KOPT-K1 (cell line): ENCODE measurements at regions not wholly inside any gene's neighbourhood (a gene's known extent, or its start where the extent isn't known, plus 50 kb on each side); places are given as distances from the start of the nearest gene placed in this dataset.

Experiments
- H3K27ac ChIP-seq: fragments of 200-600 bp; sonication (generic); 2 replicates; pipeline ENCODE4 v1.5.1; 2016; ENCODE audit warnings: antibody characterized with exemption, mild to moderate bottlenecking, low read depth, low read length; ENCODE audit not compliant: poor library complexity, severe bottlenecking
- H3K36me3 ChIP-seq: fragments of 200-600 bp; sonication (generic); 2 replicates; pipeline ENCODE4 v1.5.1; 2017; ENCODE audit warnings: antibody characterized with exemption, mild to moderate bottlenecking, low read length, moderate library complexity; ENCODE audit not compliant: insufficient read depth
- H3K9me3 ChIP-seq: fragments of 200-600 bp; sonication (generic); 2 replicates; pipeline ENCODE4 v1.5.1; 2017; ENCODE audit warnings: antibody characterized with exemption, low read length, mild to moderate bottlenecking; ENCODE audit not compliant: insufficient read depth, poor library complexity, severe bottlenecking

DNA sequence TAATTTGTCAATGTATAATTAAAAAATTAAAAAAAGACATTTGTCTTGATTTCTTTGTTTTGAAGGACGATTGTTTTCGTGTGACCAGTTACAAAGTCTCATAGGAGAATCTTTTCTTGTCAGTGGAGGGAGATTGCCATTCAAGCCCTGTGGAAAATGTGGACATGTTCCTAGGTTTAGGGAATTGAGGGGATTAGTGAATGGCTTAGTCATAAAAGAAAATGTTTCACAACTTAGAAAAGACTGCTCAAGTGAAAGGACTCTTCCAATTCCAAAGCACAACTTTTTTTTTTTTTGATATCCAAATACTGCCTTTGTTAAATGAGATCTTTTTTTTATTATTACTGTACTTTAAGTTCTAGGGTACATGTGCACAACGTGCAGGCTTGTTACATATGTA, 140.7 kb upstream of the HABP2 start:
- Histone ChIP-seq H3K27ac (no peak overlapping the region), H3K36me3 (no peaks in the 10 kb centered on the region), H3K9me3 (no peaks in the 10 kb centered on the region)

- Histone ChIP-seq H3K9me3 (peaks cover 2% of the 10 kb centered on the region), H3K36me3 (no peaks in the 10 kb centered on the region), H3K27ac (no peak overlapping the region)
Observed at GRCh38 chr10:113414543-113414942, 138.3 kb upstream of the HABP2 start.

DNA sequence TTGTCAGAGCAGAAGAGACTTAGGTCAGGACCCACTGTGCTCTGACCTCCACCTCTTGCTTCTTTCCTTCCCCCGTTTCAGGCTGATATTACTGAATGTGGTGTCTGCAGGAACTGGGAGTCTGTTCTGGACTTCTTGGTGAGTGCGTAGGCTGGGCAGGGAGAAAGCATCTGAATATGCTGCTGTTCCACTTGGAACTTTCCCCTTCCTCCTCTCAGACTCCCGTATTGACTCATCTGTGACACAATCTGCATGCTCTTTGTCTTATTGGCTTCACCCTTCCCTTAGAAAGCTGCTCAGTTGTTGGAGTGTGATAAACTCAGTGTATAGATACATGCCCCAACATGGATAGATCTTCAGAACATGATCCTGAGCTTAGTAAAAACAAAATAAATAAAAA, 137.6 kb upstream of the HABP2 start:
- Histone ChIP-seq H3K27ac (no peak overlapping the region), H3K9me3 (peaks cover 9% of the 10 kb centered on the region), H3K36me3 (no peaks in the 10 kb centered on the region)

DNA sequence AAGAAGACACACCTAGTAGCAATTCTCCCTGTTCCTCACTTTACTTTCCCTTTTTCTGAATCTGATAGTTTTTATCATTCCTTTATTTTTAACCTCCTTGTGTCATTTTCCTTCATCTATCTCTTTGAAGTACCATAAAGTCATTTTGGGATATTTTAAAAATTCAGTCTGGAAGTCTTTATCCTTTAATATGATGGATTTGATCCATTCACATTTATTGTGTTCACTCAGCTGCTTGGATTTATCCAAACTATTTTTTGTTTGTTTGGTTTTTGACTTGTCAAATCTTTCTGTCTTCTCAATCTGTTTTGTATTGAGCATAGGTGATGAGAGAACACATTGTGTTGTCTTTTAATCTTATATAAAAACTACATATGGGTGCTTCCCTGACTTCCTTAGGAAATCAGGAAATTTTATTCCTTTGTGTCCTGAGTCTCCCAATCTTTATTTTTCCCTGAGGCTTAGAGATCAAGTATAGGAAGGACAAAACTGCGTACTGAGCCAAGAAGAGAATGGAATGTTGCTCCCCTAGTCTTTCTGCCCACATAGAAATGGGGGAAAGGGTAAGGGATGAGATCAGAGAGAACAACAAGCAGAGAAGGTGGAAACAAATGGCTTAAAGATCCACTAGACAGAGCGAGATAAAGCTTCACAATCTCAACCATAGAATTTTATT, 132.7 kb upstream of the HABP2 start:
- no peak overlapping the region for H3K27ac ChIP-seq

DNA sequence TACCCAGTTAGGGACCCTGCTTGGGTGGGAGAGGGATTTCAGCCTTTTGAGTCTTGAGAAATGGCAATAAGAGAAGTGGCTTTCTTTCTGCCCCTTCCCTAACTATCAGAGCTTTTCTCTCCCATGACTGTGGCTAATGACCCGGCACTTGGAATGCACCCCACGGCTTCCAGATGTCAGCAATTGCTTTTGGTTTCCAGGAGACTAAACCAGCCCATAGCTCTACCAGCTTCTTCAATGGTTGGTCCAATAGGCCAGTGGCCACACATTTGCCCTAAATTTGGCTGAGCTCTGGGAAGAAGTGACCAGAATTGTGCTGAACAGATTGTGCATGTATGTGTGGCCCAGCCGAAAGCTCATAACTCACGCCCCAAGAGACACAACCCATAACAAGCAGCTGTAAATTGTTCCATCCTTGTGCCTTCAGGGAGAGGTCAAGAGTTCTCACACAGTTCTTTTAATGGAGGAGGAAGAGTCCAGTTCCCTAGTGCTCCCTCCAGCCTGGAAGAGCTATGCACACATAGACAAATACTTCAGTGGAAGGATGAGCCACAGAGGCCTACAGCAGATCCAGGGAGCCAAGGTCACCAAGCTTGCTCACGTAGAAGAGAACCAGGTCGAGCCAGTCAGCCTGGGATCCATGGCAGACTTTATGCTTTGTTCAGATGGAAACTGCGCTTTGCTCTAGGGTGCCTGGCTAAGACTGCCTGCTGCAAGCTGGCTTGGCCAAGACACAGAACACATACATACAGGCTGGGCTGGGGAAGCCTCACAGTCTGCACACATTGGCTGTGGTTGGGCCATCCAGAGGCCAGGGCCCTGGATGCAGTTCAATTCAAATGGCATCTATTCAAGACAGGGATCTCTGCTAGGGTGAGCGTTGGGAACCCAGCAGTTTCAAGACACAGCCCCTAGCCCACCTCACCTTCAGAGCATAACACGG, 131.8 kb upstream of the HABP2 start:
- Histone ChIP-seq H3K36me3 (no peaks in the 10 kb centered on the region), H3K9me3 (peaks cover 21% of the 10 kb centered on the region), H3K27ac (no peak overlapping the region)

More for the DNA sequence above, 132.7 kb upstream of the HABP2 start:
- Histone ChIP-seq H3K9me3 (peaks cover 21% of the 10 kb centered on the region), H3K36me3 (no peaks in the 10 kb centered on the region)

- no peaks in the 10 kb centered on the region for H3K36me3 ChIP-seq
- H3K27ac ChIP-seq = no peak overlapping the region
- peaks cover 21% of the 10 kb centered on the region for H3K9me3 ChIP-seq
Observed at GRCh38 chr10:113422371-113422770, 130.5 kb upstream of the HABP2 start.

GRCh38 chr10:113423981-113424721, 128.7 kb upstream of the HABP2 start:
- H3K27ac ChIP-seq = no peak overlapping the region

DNA sequence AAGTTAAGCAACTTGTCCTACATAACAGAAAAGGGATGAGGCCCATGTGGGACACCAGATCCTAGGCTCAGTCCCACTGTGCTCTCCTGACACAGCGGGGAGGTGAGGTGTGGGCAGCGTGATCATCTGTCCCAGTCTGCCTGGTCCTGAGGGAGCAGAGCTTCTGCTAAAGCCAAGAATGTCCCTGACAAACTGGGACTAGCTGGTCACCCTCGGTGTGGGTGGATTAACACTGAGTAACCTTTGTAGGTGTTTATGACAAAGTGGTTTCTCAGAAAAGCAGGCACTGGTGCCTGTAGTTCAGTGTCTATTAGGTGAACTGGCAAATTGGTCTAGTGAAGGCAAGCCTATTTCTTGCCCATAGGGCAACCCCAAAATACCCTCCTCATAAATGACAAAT, 127.8 kb upstream of the HABP2 start:
- Histone ChIP-seq H3K36me3 (no peaks in the 10 kb centered on the region), H3K27ac (no peak overlapping the region), H3K9me3 (peaks cover 14% of the 10 kb centered on the region)

More at GRCh38 chr10:113423981-113424721, 128.7 kb upstream of the HABP2 start:
- H3K9me3 ChIP-seq = peaks cover 21% of the 10 kb centered on the region
- no peaks in the 10 kb centered on the region for H3K36me3 ChIP-seq

DNA sequence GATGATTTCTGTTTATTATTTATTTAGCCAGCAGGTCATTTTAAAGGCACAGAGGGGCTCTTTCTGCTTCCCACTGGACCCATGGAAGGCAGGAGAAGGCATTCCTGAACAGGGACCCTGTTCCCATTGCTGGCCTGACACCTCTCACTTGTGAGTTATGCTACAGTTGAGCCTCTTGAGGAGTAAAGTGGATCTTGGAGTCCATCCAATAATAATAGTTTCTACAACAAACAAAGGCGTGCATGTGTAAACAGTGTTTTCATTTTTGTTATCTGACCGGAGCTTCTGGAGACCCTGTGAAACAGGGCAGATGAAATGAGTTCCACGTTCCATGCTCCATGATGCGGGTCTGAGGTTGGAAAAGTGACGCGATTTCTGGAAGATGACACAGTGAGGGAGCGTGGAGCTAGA, 127.3 kb upstream of the HABP2 start:
- no peak overlapping the region for H3K27ac ChIP-seq
- no peaks in the 10 kb centered on the region for H3K36me3 ChIP-seq
- H3K9me3 ChIP-seq = peaks cover 13% of the 10 kb centered on the region

- Histone ChIP-seq H3K27ac (no peak overlapping the region), H3K9me3 (peaks cover 10% of the 10 kb centered on the region), H3K36me3 (no peaks in the 10 kb centered on the region)
Observed at GRCh38 chr10:113426181-113426877, 126.5 kb upstream of the HABP2 start.

DNA sequence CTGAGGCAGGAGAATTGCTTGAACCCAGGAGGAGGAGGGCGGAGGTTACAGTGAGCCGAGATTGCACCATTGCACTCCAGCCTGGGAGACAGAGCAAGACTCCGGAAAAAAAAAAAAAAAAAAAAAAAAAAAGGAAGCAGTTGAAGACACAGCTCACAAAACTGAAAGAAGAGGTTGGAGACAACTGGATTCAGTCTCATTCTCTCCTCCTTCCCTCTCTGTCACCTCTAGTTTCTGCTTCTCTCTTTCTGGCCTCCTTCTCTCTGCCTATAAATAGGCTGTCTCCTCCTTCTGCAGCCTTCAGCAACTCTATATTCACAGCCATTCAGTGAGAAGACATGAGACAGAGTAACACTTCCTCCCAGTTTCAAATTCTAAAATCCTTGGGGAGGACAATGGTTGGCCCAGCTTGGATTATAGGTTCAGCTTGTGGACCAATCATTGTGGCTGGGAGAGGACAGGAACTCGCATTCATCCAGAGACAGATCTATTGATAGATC, 125.6 kb upstream of the HABP2 start:
- Histone ChIP-seq H3K36me3 (no peaks in the 10 kb centered on the region), H3K27ac (no peak overlapping the region), H3K9me3 (peaks cover 9% of the 10 kb centered on the region)

- H3K9me3 ChIP-seq = peaks cover 9% of the 10 kb centered on the region
- no peaks in the 10 kb centered on the region for H3K36me3 ChIP-seq
- H3K27ac ChIP-seq = no peak overlapping the region
Observed at GRCh38 chr10:113427811-113428558, 124.9 kb upstream of the HABP2 start.

DNA sequence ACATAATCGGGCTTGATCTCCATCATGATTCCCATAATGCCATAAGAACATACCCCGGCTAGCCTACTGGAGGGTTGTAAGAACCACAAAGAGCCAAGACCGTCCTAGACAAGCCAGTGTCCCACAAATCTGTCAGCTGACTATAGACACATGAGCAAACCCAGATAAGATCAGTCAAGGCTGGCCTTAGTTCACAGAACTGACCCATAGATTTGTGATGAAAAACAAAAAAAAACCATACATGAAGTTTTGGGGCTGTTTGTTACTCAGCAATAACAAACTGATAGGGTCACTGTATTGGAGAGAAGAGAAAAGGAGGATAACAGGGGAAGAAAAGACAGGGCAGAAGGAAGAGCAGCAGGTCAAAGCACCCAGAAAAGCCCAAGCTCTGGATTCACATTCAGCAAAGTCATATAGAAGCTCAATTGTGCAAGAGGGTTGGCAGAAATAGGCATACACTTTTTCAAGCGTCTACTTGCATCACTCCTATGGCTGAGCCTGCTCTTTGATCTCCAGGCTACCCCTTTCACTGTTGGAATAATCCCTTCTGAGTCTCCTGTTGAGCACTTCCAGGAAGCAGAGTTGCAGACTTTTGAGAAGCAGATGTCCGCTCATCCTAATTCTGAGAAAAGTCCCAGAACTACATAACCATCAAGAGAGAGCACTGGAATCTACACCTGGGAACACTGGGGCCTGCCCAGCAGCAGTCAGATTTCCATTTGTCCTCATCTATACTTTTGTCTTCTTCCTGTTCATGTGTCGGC, 122.0 kb upstream of the HABP2 start:
- H3K36me3 ChIP-seq = no peaks in the 10 kb centered on the region
- no peak overlapping the region for H3K27ac ChIP-seq
- H3K9me3 ChIP-seq = peaks cover 9% of the 10 kb centered on the region
